ENCODE measurements at regions not wholly inside any gene's neighbourhood (a gene's known extent, or its start where the extent isn't known, plus 50 kb on each side); places are given as distances from the start of the nearest gene placed in this dataset.

- H3K4me3 ChIP-seq = no peak overlapping the region
- Mint-ChIP-seq H3K9me3 (peaks cover 9% of the 10 kb centered on the region), H3K36me3 (no peaks in the 10 kb centered on the region), H3K27ac (no peak overlapping the region), H3K4me3 (no peak overlapping the region), H3K27me3 (ENCODE audit: insufficient read depth, low read depth) (no peaks in the 10 kb centered on the region), H3K4me1 (no peaks in the 10 kb centered on the region)
- H3K36me3 ChIP-seq = no peaks in the 10 kb centered on the region
- no peak for DNase-seq (ENCODE audit: low spot score)
- no peak overlapping the region for H3K9ac ChIP-seq
- H3K27me3 ChIP-seq = no peaks in the 10 kb centered on the region
- no peak for TF ChIP-seq EZH2phosphoT487 (IDR thresholded peaks at IDR 0.05)
- TF ChIP-seq CTCF (IDR thresholded peaks at IDR 0.05) = no peak
- TF ChIP-seq EZH2 (IDR thresholded peaks at IDR 0.05) = no peak
- H4K20me1 ChIP-seq (ENCODE audit: low read depth) = no peaks in the 10 kb centered on the region
- H3K79me2 ChIP-seq (ENCODE audit: low read depth) = no peaks in the 10 kb centered on the region
- no peak overlapping the region for H2AFZ ChIP-seq (replicated peaks)
- no peaks in the 10 kb centered on the region for H3F3A ChIP-seq (ENCODE audit: low read depth)
- H3K4me2 ChIP-seq = no peak overlapping the region
- no peaks in the 10 kb centered on the region for H3K9me3 ChIP-seq (ENCODE audit: low read depth)
- no peaks in the 10 kb centered on the region for H3K4me1 ChIP-seq
- no peak overlapping the region for H3K27ac ChIP-seq
Observed at GRCh38 chr18:56522816-56523215, 115.6 kb downstream of the TXNL1 start.

GRCh38 chr18:56521263-56521662 is 117.1 kb downstream of the TXNL1 start:
- Histone ChIP-seq H3K9ac (no peak overlapping the region), H3F3A (ENCODE audit: low read depth) (no peaks in the 10 kb centered on the region), H3K27ac (no peak overlapping the region), H3K79me2 (ENCODE audit: low read depth) (no peaks in the 10 kb centered on the region), H3K4me3 (no peak overlapping the region), H2AFZ (replicated peaks) (peak overlapping the region; percentile 30), H3K27me3 (no peaks in the 10 kb centered on the region), H3K9me3 (ENCODE audit: low read depth) (no peaks in the 10 kb centered on the region), H3K36me3 (no peaks in the 10 kb centered on the region), H3K4me2 (no peak overlapping the region), H3K4me1 (no peaks in the 10 kb centered on the region), H4K20me1 (ENCODE audit: low read depth) (no peaks in the 10 kb centered on the region)
- H3K27ac Mint-ChIP-seq = no peak overlapping the region
- H3K4me3 Mint-ChIP-seq = no peak overlapping the region
- H3K27me3 Mint-ChIP-seq (ENCODE audit: insufficient read depth, low read depth) = no peaks in the 10 kb centered on the region
- no peak for TF ChIP-seq CTCF (IDR thresholded peaks at IDR 0.05)
- no peaks in the 10 kb centered on the region for H3K36me3 Mint-ChIP-seq
- peaks cover 5% of the 10 kb centered on the region for H3K9me3 Mint-ChIP-seq
- DNase-seq (ENCODE audit: low spot score) = no peak
- no peaks in the 10 kb centered on the region for H3K4me1 Mint-ChIP-seq

GRCh38 chr18:56517761-56518160 is 120.6 kb downstream of the TXNL1 start:
- no peak overlapping the region for H3K27ac ChIP-seq
- no peaks in the 10 kb centered on the region for H3F3A ChIP-seq (ENCODE audit: low read depth)
- Mint-ChIP-seq H3K36me3 (no peaks in the 10 kb centered on the region), H3K4me1 (no peaks in the 10 kb centered on the region), H3K9me3 (no peaks in the 10 kb centered on the region), H3K27me3 (ENCODE audit: insufficient read depth, low read depth) (no peaks in the 10 kb centered on the region), H3K4me3 (no peak overlapping the region), H3K27ac (no peak overlapping the region)
- no peak overlapping the region for H3K4me2 ChIP-seq
- no peaks in the 10 kb centered on the region for H3K79me2 ChIP-seq (ENCODE audit: low read depth)
- H3K4me1 ChIP-seq = no peaks in the 10 kb centered on the region
- no peak overlapping the region for H3K9ac ChIP-seq
- no peak for TF ChIP-seq EZH2phosphoT487 (IDR thresholded peaks at IDR 0.05)
- TF ChIP-seq EZH2 (IDR thresholded peaks at IDR 0.05) = no peak
- TF ChIP-seq CTCF (IDR thresholded peaks at IDR 0.05) = no peak
- H4K20me1 ChIP-seq (ENCODE audit: low read depth) = no peaks in the 10 kb centered on the region
- no peaks in the 10 kb centered on the region for H3K27me3 ChIP-seq
- DNase-seq (ENCODE audit: low spot score) = no peak
- H3K9me3 ChIP-seq (ENCODE audit: low read depth) = no peaks in the 10 kb centered on the region
- H3K36me3 ChIP-seq = no peaks in the 10 kb centered on the region
- H3K4me3 ChIP-seq = no peak overlapping the region
- H2AFZ ChIP-seq (replicated peaks) = no peak overlapping the region

GRCh38 chr18:56517196-56517595 is 121.2 kb downstream of the TXNL1 start:
- Histone ChIP-seq H3K9me3 (ENCODE audit: low read depth) (no peaks in the 10 kb centered on the region), H3K9ac (no peak overlapping the region), H3K4me1 (no peaks in the 10 kb centered on the region), H3K36me3 (no peaks in the 10 kb centered on the region), H3K27me3 (no peaks in the 10 kb centered on the region), H3F3A (ENCODE audit: low read depth) (no peaks in the 10 kb centered on the region), H3K27ac (no peak overlapping the region), H3K4me3 (no peak overlapping the region), H2AFZ (replicated peaks) (no peak overlapping the region), H3K4me2 (no peak overlapping the region), H4K20me1 (ENCODE audit: low read depth) (no peaks in the 10 kb centered on the region), H3K79me2 (ENCODE audit: low read depth) (no peaks in the 10 kb centered on the region)
- no peak overlapping the region for H3K27ac Mint-ChIP-seq
- H3K4me1 Mint-ChIP-seq = no peaks in the 10 kb centered on the region
- no peak for DNase-seq (ENCODE audit: low spot score)
- TF ChIP-seq EZH2phosphoT487 (IDR thresholded peaks at IDR 0.05) (no peak), EZH2 (IDR thresholded peaks at IDR 0.05) (no peak), CTCF (IDR thresholded peaks at IDR 0.05) (no peak)
- no peaks in the 10 kb centered on the region for H3K9me3 Mint-ChIP-seq
- no peak overlapping the region for H3K4me3 Mint-ChIP-seq
- no peaks in the 10 kb centered on the region for H3K36me3 Mint-ChIP-seq
- no peaks in the 10 kb centered on the region for H3K27me3 Mint-ChIP-seq (ENCODE audit: insufficient read depth, low read depth)
